Sigmoid colon (tissue), 4 donors: ENCODE measurements at regions not wholly inside any gene's neighbourhood (a gene's known extent, or its start where the extent isn't known, plus 50 kb on each side); places are given as distances from the start of the nearest gene placed in this dataset.

Experiments
- EP300 ChIP-seq, 4 donors: sonication (generic); formaldehyde crosslinking; IDR thresholded peaks; one replicate each; pipeline ENCODE4 v1.6.1; 2017; ENCODE audit warnings: antibody characterized with exemption in 4 of 4
- TF ChIP-seq, protein P1 (sequence below), 4 experiments: fragments of 450-650 bp in 3 of 4; fragments of 200-600 bp in 1 of 4; IDR thresholded peaks; one replicate each; pipeline ENCODE4 v1.5.1; 2016 to 2019; ENCODE audit warnings: antibody characterized with exemption in 4 of 4, mild to moderate bottlenecking in 3 of 4, moderate library complexity in 2 of 4

DNA sequence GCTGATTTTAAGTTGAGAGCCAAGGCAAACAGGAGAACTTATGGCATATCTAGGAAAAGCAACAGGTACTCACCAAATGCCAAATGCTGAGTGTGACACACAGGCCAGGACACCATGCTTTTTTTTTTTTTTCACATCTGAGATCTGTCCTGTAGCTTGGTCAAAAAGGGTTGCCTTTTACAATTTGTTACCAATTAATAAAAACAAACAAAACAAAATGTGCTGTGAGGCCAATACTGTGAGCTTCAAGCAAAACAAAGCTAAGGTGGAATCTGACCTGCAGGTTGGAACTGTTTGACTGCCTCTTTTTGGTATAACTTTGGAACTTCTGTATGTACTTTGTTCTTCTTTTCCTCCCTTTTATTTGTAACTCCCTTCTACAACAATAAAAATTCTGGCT, 548.5 kb upstream of the IGFBP7 start:
- TF ChIP-seq, protein P1, sequence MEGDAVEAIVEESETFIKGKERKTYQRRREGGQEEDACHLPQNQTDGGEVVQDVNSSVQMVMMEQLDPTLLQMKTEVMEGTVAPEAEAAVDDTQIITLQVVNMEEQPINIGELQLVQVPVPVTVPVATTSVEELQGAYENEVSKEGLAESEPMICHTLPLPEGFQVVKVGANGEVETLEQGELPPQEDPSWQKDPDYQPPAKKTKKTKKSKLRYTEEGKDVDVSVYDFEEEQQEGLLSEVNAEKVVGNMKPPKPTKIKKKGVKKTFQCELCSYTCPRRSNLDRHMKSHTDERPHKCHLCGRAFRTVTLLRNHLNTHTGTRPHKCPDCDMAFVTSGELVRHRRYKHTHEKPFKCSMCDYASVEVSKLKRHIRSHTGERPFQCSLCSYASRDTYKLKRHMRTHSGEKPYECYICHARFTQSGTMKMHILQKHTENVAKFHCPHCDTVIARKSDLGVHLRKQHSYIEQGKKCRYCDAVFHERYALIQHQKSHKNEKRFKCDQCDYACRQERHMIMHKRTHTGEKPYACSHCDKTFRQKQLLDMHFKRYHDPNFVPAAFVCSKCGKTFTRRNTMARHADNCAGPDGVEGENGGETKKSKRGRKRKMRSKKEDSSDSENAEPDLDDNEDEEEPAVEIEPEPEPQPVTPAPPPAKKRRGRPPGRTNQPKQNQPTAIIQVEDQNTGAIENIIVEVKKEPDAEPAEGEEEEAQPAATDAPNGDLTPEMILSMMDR (IDR thresholded peaks at IDR 0.05) = no peak
- TF ChIP-seq EP300 (IDR thresholded peaks at IDR 0.05) = no peak
